ENCODE measurements at regions not wholly inside any gene's neighbourhood (a gene's known extent, or its start where the extent isn't known, plus 50 kb on each side); places are given as distances from the start of the nearest gene placed in this dataset.

- no peaks in the 10 kb centered on the region for H3K36me3 ChIP-seq (replicated peaks in 1 of 2)
- peaks cover 3% of the 10 kb centered on the region for H3K27me3 ChIP-seq
- no peak overlapping the region for H3K4me3 ChIP-seq
- intact Hi-C loops (cut with DNase I), result no loop called here
- H3K9me3 ChIP-seq (replicated peaks in 1 of 3), result no peaks in the 10 kb centered on the region
- WGBS, 4 donors, result 23 to 28% (median 25%) methylated on average over 7 of the region's 7 CpGs
- H3K27ac ChIP-seq, result no peak overlapping the region
- TF ChIP-seq POLR2A (IDR thresholded peaks at IDR 0.05) (no peak), CTCF (IDR thresholded peaks at IDR 0.05) (no peak)
- peaks cover 0 to 4% of the 10 kb centered on the region in 2 donors for H3K4me1 ChIP-seq (replicated peaks in 1 of 2)
- DNase-seq, result no peak
Observed at GRCh38 chr3:68004091-68004490, 349.7 kb upstream of the SUCLG2 start.

GRCh38 chr3:67998281-67998680 lies 343.9 kb upstream of the SUCLG2 start:
- WGBS, 4 donors, result 24 to 38% (median 35%) methylated on average over 1 of the region's 1 CpG

GRCh38 chr3:67995206-67995605 lies 340.8 kb upstream of the SUCLG2 start:
- DNase-seq, result no peak
- Histone ChIP-seq H3K36me3 (replicated peaks in 1 of 2) (no peaks in the 10 kb centered on the region), H3K4me3 (no peak overlapping the region), H3K4me1 (replicated peaks in 1 of 2) (no peaks in the 10 kb centered on the region), H3K27ac (no peak overlapping the region), H3K9me3 (replicated peaks in 1 of 3) (no peaks in the 10 kb centered on the region), H3K27me3 (no peaks in the 10 kb centered on the region)
- TF ChIP-seq POLR2A (IDR thresholded peaks at IDR 0.05) (no peak), CTCF (IDR thresholded peaks at IDR 0.05) (no peak)
- 47 to 61% (median 55%) methylated on average over 3 of the region's 3 CpGs for WGBS, 4 donors
- intact Hi-C loops (cut with DNase I), result no loop called here

More at GRCh38 chr3:67998281-67998680, 343.9 kb upstream of the SUCLG2 start:
- intact Hi-C loops (cut with DNase I), result no loop called here
- DNase-seq, result no peak
- Histone ChIP-seq H3K9me3 (replicated peaks in 1 of 3) (no peaks in the 10 kb centered on the region), H3K4me1 (replicated peaks in 1 of 2) (no peaks in the 10 kb centered on the region), H3K4me3 (no peak overlapping the region), H3K36me3 (replicated peaks in 1 of 2) (no peaks in the 10 kb centered on the region), H3K27ac (no peak overlapping the region), H3K27me3 (no peaks in the 10 kb centered on the region)
- TF ChIP-seq POLR2A (IDR thresholded peaks at IDR 0.05), result no peak

GRCh38 chr3:67986706-67987105 lies 332.3 kb upstream of the SUCLG2 start:
- no peak overlapping the region for H3K27ac ChIP-seq
- H3K27me3 ChIP-seq, result no peaks in the 10 kb centered on the region
- H3K9me3 ChIP-seq (replicated peaks in 1 of 3), result no peaks in the 10 kb centered on the region
- intact Hi-C loops (cut with DNase I), result no loop called here
- no peak overlapping the region for H3K4me3 ChIP-seq
- H3K4me1 ChIP-seq (replicated peaks in 1 of 2), result no peaks in the 10 kb centered on the region
- TF ChIP-seq CTCF (IDR thresholded peaks at IDR 0.05), result no peak
- no peak for TF ChIP-seq POLR2A (IDR thresholded peaks at IDR 0.05)
- 76 to 84% (median 81%) methylated on average over 4 of the region's 4 CpGs for WGBS, 4 donors
- no peak for DNase-seq
- H3K36me3 ChIP-seq (replicated peaks in 1 of 2), result no peaks in the 10 kb centered on the region

GRCh38 chr3:67983166-67983565 lies 328.8 kb upstream of the SUCLG2 start:
- 83 to 89% (median 86%) methylated on average over 3 of the region's 3 CpGs for WGBS, 4 donors
- intact Hi-C loops (cut with DNase I), result no loop called here
- Histone ChIP-seq H3K36me3 (replicated peaks in 1 of 2) (no peaks in the 10 kb centered on the region), H3K4me1 (replicated peaks in 1 of 2) (no peaks in the 10 kb centered on the region), H3K27ac (no peak overlapping the region), H3K27me3 (no peaks in the 10 kb centered on the region), H3K4me3 (no peak overlapping the region), H3K9me3 (replicated peaks in 1 of 3) (no peaks in the 10 kb centered on the region)
- DNase-seq, result no peak
- TF ChIP-seq CTCF (IDR thresholded peaks at IDR 0.05), result no peak
